ENCODE measurements at regions not wholly inside any gene's neighbourhood (a gene's known extent, or its start where the extent isn't known, plus 50 kb on each side); places are given as distances from the start of the nearest gene placed in this dataset.

DNA sequence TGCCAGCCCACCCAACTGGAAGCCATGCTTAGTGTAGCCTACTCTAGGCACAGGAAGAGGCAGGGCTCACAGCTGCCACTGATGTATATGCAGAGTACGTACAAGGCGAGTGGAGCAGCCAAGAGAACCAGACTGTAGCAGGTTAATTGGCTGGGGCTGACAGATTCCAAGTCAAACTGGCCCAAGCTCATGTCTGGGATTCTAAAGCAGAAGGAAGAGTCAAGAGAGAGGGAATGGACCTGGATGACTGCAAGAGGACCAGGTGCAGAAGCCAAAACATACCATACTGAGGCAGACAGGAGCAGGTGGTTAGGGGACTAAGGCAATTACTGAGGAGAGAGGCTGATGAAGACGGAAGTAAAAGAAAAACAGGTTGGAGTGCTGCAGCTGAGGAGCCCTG lies 51.3 kb upstream of the LRRN2 start:
- no peak for FAIRE-seq
- no peak for DNase-seq (ENCODE audit: low spot score)

GRCh38 chr1:204738506-204738905 lies 53.0 kb upstream of the LRRN2 start:
- FAIRE-seq (no peak), DNase-seq (ENCODE audit: low spot score) (no peak)

DNA sequence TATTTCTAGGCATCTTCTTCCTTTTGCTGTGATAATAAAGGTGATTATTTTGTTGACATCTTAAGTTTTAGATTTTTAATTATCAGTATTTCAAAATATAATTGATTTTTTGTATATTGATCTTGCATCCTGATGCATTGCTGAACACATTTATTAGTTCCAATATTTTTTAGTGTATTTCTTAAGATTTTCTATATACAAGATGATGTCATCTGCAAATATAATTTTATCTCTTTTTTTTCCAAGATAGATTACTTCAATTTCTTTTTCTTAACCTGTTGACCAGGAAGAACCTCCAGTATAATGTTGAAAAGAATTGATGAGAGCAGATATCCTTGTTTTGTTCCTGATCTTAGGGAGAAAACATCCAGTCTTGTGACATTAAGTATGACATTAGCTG lies 54.8 kb upstream of the LRRN2 start:
- FAIRE-seq (no peak), DNase-seq (ENCODE audit: low spot score) (no peak)

- FAIRE-seq, result no peak
Observed at GRCh38 chr1:204741440-204741839, 55.9 kb upstream of the LRRN2 start.

GRCh38 chr1:204742676-204743251 lies 57.2 kb upstream of the LRRN2 start:
- FAIRE-seq, result no peak
- no peak for DNase-seq (ENCODE audit: low spot score)

More at GRCh38 chr1:204741440-204741839, 55.9 kb upstream of the LRRN2 start:
- no peak for DNase-seq (ENCODE audit: low spot score)

DNA sequence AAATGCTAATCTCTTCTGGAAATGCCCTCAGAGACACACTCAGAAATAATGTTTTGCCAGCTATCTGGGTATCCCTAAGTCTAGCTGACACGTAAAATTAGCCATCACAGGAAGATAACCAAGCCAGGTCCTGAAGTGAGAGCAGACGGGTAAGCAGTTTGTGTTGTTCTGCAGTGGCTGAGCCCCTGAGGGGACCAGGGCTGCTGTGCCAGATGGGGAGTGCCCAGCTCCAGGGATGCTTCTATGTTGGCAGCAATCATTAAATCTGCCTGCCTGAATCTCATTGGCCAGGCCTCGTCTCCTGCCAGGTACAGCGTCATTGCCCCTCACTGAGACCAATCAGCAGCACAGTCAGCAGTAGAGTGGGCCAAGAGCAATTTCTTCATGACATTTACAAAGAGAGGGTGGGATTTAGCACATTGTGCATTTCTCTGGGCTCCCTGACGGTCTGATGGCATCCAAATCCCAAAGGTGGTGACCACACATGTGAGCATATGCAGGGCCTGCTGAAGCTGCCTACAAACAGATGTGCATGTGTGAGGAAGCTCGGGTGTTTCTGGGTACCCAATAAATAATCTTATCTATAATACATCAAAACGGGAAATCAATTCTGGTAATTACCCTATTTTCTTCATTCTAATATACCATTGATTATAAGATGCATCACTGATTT lies 58.7 kb upstream of the LRRN2 start:
- FAIRE-seq, result no peak
- DNase-seq (ENCODE audit: low spot score), result no peak

GRCh38 chr1:204746838-204747442 lies 61.4 kb upstream of the LRRN2 start:
- DNase-seq (ENCODE audit: low spot score) (peak; percentile 28), FAIRE-seq (no peak)

DNA sequence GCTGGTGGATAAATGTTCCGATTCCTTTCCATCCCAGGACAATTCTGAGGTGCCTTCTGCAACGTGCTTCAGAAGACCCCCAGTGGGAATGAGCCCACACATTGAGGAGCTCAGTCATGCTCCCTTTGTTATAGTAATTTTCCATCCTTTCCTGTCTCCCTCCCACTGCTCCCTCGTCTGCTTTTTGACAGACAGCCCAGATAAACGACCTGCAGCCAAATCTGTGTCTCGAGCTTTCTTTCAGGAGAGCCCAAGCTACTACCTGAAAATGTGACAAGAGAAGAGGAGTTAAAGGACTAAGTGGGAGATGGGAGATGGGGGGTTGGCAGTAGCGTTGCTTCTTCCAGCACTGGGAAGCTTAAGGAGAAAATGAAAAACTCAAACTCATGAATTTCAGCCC lies 65.9 kb upstream of the LRRN2 start:
- DNase-seq (ENCODE audit: low spot score), result no peak
- FAIRE-seq, result no peak

GRCh38 chr1:204751883-204752687 lies 66.5 kb upstream of the LRRN2 start:
- FAIRE-seq (no peak), DNase-seq (ENCODE audit: low spot score) (no peak)

DNA sequence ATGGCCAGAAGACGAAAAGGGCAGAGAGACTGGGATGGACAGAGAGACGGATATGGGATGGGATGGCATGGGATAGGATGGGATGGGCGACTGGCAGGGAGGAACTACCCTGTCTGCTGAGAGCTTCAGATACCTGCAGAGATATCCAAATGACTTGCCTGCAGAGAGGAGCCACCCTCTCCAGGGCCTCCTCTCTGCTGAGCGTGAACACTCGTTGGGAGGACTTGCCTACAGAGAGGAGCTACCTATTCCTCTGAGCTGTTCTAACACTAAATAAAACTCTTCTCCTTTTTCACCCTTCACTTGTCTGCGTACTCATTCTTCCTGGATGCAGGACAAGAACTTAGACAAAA lies 67.1 kb upstream of the LRRN2 start:
- no peak for DNase-seq (ENCODE audit: low spot score)
- FAIRE-seq, result no peak

DNA sequence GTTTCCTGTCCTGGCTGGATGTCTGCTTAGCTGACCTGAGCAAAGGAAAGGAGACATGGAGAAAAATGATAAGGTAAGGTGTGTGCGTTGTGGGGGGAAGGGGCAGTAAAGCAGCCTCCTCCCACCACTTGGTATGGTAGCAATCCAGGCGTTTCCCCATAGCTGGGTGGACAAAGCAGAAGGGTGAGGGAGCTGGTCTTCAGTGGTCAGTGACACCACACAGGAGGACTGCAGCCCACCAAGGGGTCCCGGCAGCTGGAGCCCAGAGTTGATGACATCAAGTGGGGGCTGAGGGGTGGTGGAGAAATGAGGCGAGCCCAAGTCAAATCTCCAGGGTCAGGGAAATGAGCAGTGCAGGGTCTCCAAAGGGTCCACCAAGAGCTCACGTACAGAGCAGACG lies 69.3 kb upstream of the LRRN2 start:
- FAIRE-seq, result no peak
- no peak for DNase-seq (ENCODE audit: low spot score)

DNA sequence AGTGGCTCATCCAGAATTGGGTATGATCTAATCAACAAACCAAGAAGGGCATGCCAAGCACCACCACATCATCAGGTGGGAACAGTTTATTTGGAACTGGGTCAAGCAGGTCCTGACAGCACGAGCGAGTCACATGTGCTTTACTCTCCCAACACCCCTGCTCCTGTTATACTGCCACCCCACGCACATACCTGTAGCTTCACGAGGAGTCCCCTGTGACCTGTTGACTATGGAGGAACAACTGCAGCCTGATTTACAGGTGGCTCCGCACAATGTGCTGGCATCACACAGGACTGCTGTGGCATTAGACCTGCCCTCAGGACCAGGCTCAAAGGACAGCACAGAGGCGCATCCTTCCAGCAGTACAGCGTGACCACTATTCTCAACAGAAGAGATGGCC lies 70.8 kb upstream of the LRRN2 start:
- no peak for FAIRE-seq
- no peak for DNase-seq (ENCODE audit: low spot score)

- FAIRE-seq, result no peak
Observed at GRCh38 chr1:204756811-204757210, 71.3 kb upstream of the LRRN2 start.

GRCh38 chr1:204758601-204759000 lies 73.1 kb upstream of the LRRN2 start:
- FAIRE-seq, result no peak
- no peak for DNase-seq (ENCODE audit: low spot score)

More at GRCh38 chr1:204756811-204757210, 71.3 kb upstream of the LRRN2 start:
- DNase-seq (ENCODE audit: low spot score), result no peak

DNA sequence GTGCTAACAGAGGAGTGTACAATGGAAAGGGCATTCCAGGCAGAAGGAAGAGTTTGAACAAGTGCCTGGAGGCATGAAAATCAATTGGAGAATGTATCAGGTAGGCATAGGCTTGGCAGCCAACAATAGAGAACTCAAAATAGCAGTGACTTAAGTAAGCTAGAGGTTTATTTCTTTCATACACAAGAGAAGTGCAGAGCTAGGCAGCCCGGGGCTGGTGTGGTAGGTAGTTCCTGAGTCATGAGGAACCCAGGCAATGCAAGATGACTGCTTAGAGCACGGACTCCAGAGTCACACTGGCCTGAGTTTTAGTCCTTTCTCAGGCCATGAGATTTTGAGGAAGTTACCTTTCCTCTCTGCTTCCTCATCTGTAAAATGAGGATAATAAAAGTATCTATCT lies 74.8 kb upstream of the LRRN2 start:
- FAIRE-seq (no peak), DNase-seq (ENCODE audit: low spot score) (no peak)

GRCh38 chr1:204760757-204761156 lies 75.2 kb upstream of the LRRN2 start:
- FAIRE-seq, result no peak

DNA sequence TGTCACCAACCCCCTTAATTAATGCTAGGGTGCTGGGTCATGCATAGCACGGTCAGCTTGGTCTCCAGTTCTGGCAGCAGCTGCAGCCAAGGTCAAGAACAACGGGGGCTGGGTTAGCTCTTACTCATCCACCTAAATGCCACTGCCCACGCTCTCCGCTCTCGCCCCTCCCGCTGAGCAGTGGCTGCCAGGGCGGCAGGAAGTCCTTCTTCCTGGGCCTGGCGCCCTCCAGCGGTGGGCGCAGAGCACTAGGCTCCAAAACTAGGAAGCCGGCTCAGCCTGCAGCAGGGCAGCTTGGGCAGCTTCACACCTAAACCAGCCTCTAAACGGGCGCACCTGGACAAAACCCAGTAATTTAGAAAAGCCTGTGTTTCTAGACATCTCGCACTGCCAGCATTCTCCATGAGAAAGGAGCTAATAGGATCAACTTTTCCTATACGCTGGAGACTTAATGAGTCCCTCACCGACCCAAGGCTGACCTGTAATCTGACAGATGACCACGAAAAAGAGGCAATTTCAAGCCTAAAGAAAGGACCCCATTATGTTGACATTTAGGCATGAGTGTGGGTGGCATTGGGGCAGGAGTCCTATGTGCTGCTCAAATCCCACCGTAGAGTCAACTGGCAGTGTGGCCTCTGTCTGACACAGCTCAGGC lies 78.4 kb upstream of the LRRN2 start:
- DNase-seq (ENCODE audit: low spot score) (peak; percentile 56), FAIRE-seq (no peak)

More at GRCh38 chr1:204760757-204761156, 75.2 kb upstream of the LRRN2 start:
- no peak for DNase-seq (ENCODE audit: low spot score)

DNA sequence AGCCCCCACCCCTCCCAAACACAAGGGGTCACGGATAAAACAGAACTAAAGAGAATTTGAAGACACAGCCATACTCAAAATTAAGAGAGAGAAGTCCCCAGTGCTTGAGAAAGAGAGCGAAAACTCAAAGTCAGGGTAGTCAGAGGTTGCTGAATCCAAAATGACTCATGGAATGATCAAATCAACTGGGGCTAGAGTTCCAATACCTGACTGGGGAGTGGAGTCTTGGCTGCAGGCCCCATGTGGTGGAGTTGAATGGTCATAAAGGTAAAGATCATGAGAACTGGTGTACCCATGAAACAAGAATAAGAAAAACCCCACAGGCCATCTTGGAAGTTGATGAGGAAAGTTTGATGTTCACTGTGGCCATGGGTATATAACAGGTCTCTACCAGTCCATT lies 84.5 kb upstream of the LRRN2 start:
- FAIRE-seq, result no peak

GRCh38 chr1:204771358-204771757 lies 85.8 kb upstream of the LRRN2 start:
- FAIRE-seq (no peak), DNase-seq (ENCODE audit: low spot score) (no peak)

More for the DNA sequence above, 84.5 kb upstream of the LRRN2 start:
- DNase-seq (ENCODE audit: low spot score), result no peak

DNA sequence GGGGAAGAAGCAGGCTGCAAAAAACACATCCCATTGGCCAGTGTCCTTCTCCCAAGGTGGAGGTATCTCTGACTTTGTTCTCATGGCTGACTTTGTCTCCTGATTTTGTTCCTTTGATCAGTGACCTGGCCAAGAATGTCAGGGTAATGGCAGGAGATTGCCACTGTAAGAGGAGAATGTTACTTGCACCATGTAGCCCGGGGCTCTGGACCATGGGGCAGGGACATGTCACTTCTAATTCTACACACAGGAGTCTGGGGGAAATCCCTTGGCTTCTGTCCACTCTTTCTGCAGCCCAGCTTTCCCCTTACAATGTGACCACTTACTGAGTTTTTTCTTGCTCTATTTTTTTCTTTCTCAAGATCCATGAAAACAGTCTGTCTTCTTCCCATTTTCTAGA lies 87.7 kb upstream of the LRRN2 start:
- FAIRE-seq (no peak), DNase-seq (ENCODE audit: low spot score) (no peak)

- DNase-seq (ENCODE audit: low spot score) (no peak), FAIRE-seq (no peak)
Observed at GRCh38 chr1:204775546-204775945, 90.0 kb upstream of the LRRN2 start.

DNA sequence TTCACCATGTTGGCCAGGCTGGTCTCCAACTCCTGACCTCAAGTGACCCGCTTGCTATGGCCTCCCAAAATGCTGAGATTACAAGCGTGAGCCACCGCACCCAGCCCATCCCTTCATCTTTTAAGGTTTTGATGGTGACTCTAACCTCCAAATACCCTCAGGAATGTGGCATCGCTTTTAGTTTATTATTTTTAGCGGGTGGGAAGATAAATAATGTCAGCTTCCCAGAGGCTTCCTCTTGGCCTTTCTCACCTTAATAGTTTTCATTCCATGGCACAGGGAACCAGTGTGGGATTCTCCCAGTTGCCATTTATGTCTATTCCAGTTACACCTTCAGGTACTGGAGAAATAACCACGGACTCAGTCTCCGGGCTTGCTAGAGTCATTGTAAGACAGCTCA lies 92.1 kb upstream of the LRRN2 start:
- DNase-seq (ENCODE audit: low spot score) (no peak), FAIRE-seq (no peak)
